HEK293T (cell line): ENCODE measurements at regions not wholly inside any gene's neighbourhood (a gene's known extent, or its start where the extent isn't known, plus 50 kb on each side); places are given as distances from the start of the nearest gene placed in this dataset.

Experiments
- CTCF ChIA-PET: fragments of 350-600 bp; formaldehyde crosslinking; extraction: SDS; loops from one replicate; lab custom pipeline; 2021; ENCODE audit warnings: antibody characterized with exemption, inconsistent platforms; lab: Yijun Ruan, JAX
- POLR2A ChIA-PET: fragments of 350-600 bp; formaldehyde crosslinking; extraction: SDS; loops from one replicate; lab custom pipeline; 2020; ENCODE audit warnings: antibody characterized with exemption, inconsistent platforms; lab: Yijun Ruan, JAX
- DNase-seq: peaks from one replicate; pipeline ENCODE4 v3.0.0; 2012; ENCODE audit warnings: mixed read lengths; ENCODE audit errors: extremely low spot score
- ARNT ChIP-seq: fragments of 450-650 bp; IDR thresholded peaks from 2 replicates; pipeline ENCODE4 v1.6.1; 2017; ENCODE audit warnings: mild to moderate bottlenecking
- BHLHE40 ChIP-seq: fragments of 450-650 bp; IDR thresholded peaks from 2 replicates; pipeline ENCODE4 v1.6.1; 2016; ENCODE audit warnings: mild to moderate bottlenecking, moderate library complexity, borderline replicate concordance
- CTBP1 ChIP-seq: fragments of 450-650 bp; IDR thresholded peaks from 2 replicates; pipeline ENCODE4 v1.6.1; 2016; ENCODE audit warnings: borderline replicate concordance
- ELF4 ChIP-seq: fragments of 450-650 bp; IDR thresholded peaks from 2 replicates; pipeline ENCODE4 v1.6.1; 2017; ENCODE audit warnings: antibody characterized with exemption
- FOXA1 ChIP-seq: fragments of 450-650 bp; IDR thresholded peaks from 2 replicates; pipeline ENCODE4 v1.6.1; 2016; ENCODE audit warnings: mild to moderate bottlenecking
- FOXK2 ChIP-seq: fragments of 450-650 bp; IDR thresholded peaks from 2 replicates; pipeline ENCODE4 v1.6.1; 2016; ENCODE audit warnings: mild to moderate bottlenecking
- FOXM1 ChIP-seq: fragments of 450-650 bp; IDR thresholded peaks from 2 replicates; pipeline ENCODE4 v1.6.1; 2017; ENCODE audit warnings: mild to moderate bottlenecking, borderline replicate concordance
- HDGF ChIP-seq: fragments of 450-650 bp; IDR thresholded peaks from 2 replicates; pipeline ENCODE4 v1.6.1; 2017; ENCODE audit warnings: antibody characterized with exemption, borderline replicate concordance
- L3MBTL2 ChIP-seq: fragments of 450-650 bp; conservative IDR thresholded peaks from 2 replicates; pipeline ENCODE4 v1.6.1; 2016; ENCODE audit warnings: mild to moderate bottlenecking
- LEF1 ChIP-seq: fragments of 450-650 bp; IDR thresholded peaks from 2 replicates; pipeline ENCODE4 v1.6.1; 2017; ENCODE audit warnings: mild to moderate bottlenecking, borderline replicate concordance
- NFRKB ChIP-seq: fragments of 450-650 bp; IDR thresholded peaks from 2 replicates; pipeline ENCODE4 v1.6.1; 2016; ENCODE audit warnings: mild to moderate bottlenecking, moderate library complexity
- SP1 ChIP-seq: fragments of 450-650 bp; IDR thresholded peaks from 2 replicates; pipeline ENCODE4 v1.6.1; 2017
- SUZ12 ChIP-seq: fragments of 450-650 bp; IDR thresholded peaks from 2 replicates; pipeline ENCODE4 v1.6.1; 2016; ENCODE audit warnings: mild to moderate bottlenecking
- TARDBP ChIP-seq: fragments of 450-650 bp; IDR thresholded peaks from 2 replicates; pipeline ENCODE4 v1.6.1; 2016
- ZNF384 ChIP-seq: fragments of 450-650 bp; IDR thresholded peaks from 2 replicates; pipeline ENCODE4 v1.6.1; 2016
- TF ChIP-seq, protein P1 (sequence below): fragments of 450-650 bp; IDR thresholded peaks from 2 replicates; pipeline ENCODE4 v1.6.1; 2016

DNA sequence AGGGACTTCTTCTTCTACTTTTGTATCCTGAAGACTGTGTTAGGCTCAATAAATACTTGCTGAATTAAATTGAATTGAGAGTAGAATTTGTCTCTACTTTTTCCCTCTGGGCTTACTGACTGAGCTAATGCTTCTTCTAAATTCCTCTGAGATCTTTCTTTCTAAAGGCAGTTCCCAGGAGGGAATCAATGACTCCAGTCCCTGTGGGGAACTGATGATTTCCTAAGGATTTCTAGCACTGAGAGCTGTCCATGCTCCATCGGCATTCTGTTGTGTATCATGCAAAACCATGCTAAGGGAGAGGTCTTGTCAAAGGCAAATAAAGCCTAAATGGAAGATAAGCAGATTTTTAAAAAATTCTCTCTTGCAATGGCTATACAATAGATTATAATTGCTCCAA, 148.8 kb upstream of the KIRREL3 start:
- POLR2A ChIA-PET = no interaction called here
- CTCF ChIA-PET = no interaction called here
- no peak for DNase-seq
- TF ChIP-seq HDGF (no peak), L3MBTL2 (no peak), FOXK2 (no peak), SP1 (no peak), NFRKB (no peak), CTBP1 (no peak), ELF4 (no peak), BHLHE40 (no peak), SUZ12 (no peak), ARNT (no peak), FOXM1 (no peak), TARDBP (no peak), ZNF384 (no peak)
- TF ChIP-seq, protein P1, sequence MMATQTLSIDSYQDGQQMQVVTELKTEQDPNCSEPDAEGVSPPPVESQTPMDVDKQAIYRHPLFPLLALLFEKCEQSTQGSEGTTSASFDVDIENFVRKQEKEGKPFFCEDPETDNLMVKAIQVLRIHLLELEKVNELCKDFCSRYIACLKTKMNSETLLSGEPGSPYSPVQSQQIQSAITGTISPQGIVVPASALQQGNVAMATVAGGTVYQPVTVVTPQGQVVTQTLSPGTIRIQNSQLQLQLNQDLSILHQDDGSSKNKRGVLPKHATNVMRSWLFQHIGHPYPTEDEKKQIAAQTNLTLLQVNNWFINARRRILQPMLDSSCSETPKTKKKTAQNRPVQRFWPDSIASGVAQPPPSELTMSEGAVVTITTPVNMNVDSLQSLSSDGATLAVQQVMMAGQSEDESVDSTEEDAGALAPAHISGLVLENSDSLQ = no peak

- CTCF ChIA-PET = no interaction called here
- TF ChIP-seq FOXA1 (no peak), L3MBTL2 (no peak), ARNT (no peak), HDGF (no peak), LEF1 (no peak), CTBP1 (no peak), TARDBP (no peak), ELF4 (no peak), SUZ12 (no peak), BHLHE40 (no peak), NFRKB (no peak), FOXM1 (no peak), FOXK2 (no peak), SP1 (no peak)
- TF ChIP-seq, protein P1 = no peak
- DNase-seq = no peak
- POLR2A ChIA-PET = no interaction called here
Observed at GRCh38 chr11:127143251-127143650, 142.7 kb upstream of the KIRREL3 start.

DNA sequence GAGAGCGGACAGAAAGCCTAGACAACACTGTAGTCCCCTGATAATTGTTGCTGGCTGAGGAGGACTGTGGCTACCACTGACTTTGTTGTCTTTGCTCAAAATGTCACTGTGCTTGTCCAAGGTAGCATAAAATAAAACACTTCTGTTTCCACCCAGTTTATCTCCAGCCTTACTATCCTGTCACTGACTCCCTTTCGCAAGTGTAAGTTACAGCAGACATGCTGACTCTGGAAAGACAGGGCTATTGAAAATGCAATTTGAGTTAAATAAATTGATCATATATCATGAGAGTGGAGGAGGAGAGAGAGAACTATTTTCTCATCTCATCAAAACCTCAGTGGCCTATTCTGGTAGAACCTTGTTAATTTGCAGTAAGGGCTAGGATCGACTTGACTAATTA, 138.0 kb upstream of the KIRREL3 start:
- no peak for TF ChIP-seq CTBP1
- TF ChIP-seq SUZ12 = no peak
- no peak for TF ChIP-seq ARNT
- no peak for TF ChIP-seq L3MBTL2
- TF ChIP-seq LEF1 = no peak
- TF ChIP-seq HDGF = no peak
- TF ChIP-seq TARDBP = no peak
- no peak for TF ChIP-seq SP1
- TF ChIP-seq ELF4 = no peak
- no peak for TF ChIP-seq BHLHE40
- no peak for TF ChIP-seq ZNF384
- TF ChIP-seq NFRKB = no peak
- ChIA-PET POLR2A (no interaction called here), CTCF (interaction anchor here (0.5 kb wide), 1 partner anchor 173 kb away, joined by 3 read pairs; no protein-coding TSS in a partner anchor)
- DNase-seq = no peak

DNA sequence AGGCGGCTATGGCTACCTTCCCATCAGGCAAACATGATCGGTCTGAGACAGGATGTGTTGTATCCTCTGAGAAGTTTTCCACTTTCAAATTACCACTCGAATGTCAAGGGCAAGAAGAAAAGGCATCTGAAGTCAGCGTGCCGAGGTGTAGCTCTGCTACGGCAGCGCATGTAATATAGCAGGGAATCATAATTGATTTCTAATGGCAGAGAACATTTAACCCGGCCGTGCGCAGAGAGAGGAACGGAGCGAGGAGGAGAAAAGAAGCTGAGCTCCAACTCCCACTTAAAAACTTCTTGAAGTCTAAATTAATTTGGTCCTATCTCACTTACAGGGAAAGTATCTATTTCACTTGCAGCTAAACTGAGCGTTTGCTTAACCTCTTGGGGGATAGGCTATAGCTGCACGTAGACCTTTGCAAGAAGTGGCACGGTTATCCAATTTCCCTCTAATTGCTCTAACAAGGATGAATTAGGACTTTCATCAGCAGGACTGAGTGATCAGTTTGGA, 137.3 kb upstream of the KIRREL3 start:
- no peak for TF ChIP-seq ELF4
- no peak for TF ChIP-seq ARNT
- no peak for TF ChIP-seq SP1
- POLR2A ChIA-PET = no interaction called here
- DNase-seq = no peak
- CTCF ChIA-PET = interaction anchor here (0.5 kb wide), 1 partner anchor 12 kb away, joined by 4 read pairs; no protein-coding TSS in a partner anchor

DNA sequence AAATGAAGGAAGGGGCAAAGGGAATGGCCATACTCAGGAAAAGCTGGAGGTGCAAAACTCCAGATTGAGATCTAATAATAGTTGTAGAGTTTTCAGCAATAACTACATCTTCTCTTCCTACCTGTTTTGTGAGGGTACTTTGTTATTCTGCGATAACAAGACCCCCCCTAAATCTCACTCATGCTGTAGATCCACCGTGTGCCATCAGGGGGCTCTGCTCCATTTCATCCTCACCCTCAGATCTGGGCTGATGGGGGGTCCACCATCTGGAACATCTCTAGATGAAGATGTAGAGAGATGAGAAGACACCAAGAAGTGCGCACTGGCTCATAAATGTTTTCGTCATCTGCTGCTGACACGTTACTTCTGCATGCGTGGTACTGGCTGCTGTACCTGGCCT, 135.9 kb upstream of the KIRREL3 start:
- ChIA-PET CTCF (no interaction called here), POLR2A (no interaction called here)
- no peak for DNase-seq
- TF ChIP-seq FOXA1 (no peak), SUZ12 (no peak), TARDBP (no peak), LEF1 (no peak), SP1 (no peak), FOXK2 (no peak), ELF4 (no peak), BHLHE40 (no peak), HDGF (no peak), FOXM1 (no peak), ZNF384 (no peak), ARNT (no peak), CTBP1 (no peak), NFRKB (no peak)
- TF ChIP-seq, protein P1 = no peak

DNA sequence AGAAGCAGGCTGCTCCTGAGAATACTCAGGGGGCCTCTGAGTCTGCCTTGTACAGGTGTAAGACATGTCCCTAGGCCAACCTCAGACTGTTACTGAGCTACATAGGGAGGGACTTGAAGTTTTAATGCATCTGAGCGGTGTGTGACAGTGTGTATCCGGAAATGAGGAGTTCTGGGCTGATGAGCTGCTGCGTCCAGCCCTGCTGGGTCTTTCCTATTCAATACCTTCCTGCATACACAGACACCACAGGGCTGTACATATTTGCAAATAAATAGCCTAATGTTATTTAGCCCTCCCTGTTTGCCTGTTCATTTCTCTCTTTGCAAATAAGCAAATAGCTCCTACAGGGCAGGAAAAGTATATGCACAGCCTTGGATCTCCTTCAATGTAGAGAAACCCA, 134.7 kb upstream of the KIRREL3 start:
- CTCF ChIA-PET = no interaction called here
- TF ChIP-seq ARNT (no peak), SUZ12 (no peak), FOXM1 (no peak), HDGF (no peak), CTBP1 (no peak), ELF4 (no peak), FOXA1 (no peak), LEF1 (no peak)
- TF ChIP-seq, protein P1 = no peak
- no peak for DNase-seq
- POLR2A ChIA-PET = no interaction called here
